HepG2 (cell line): ENCODE measurements at regions not wholly inside any gene's neighbourhood (a gene's known extent, or its start where the extent isn't known, plus 50 kb on each side); places are given as distances from the start of the nearest gene placed in this dataset.

Experiments
- ATAC-seq: fragments of 200-7000 bp; cut with Tn5 transposase; 3 replicates; pipeline ENCODE4 v1.9.1; 2020; ENCODE audit warnings: mild to moderate bottlenecking, moderate library complexity
- BruUV-seq: library from RNA; stranded (reverse); fragments of 400-500 nt; replicated peaks from 2 replicates; lab custom pipeline; 2021; lab: Mats Ljungman, UMichigan
- CTCF ChIA-PET: fragments of 300-600 bp; formaldehyde crosslinking; extraction: SDS; loops from one replicate; lab custom pipeline; 2021; ENCODE audit warnings: low total read pairs, inconsistent platforms, low intra/inter-chr PET ratio; lab: Yijun Ruan, JAX
- POLR2A ChIA-PET: fragments of 350-600 bp; sonication (Branson Sonifier 250); formaldehyde crosslinking; loops from one replicate; lab custom pipeline; 2020; ENCODE audit warnings: antibody characterized with exemption, inconsistent platforms; lab: Yijun Ruan, JAX
- DNase-seq: peaks from one replicate; pipeline ENCODE4 v3.0.0-alpha.2; 2015; ENCODE audit warnings: low spot score
- FAIRE-seq: peaks from 3 replicates; lab custom pipeline; 2011; peaks lifted over from hg19 to GRCh38; lab: Jason Lieb, UNC
- H2AFZ ChIP-seq: one replicate; pipeline ENCODE4 v1.6.1; 2011; ENCODE audit warnings: low read length, inconsistent platforms
- H3K27ac ChIP-seq: fragments of 300-600 bp; 3 replicates; pipeline ENCODE4 v1.8.0; 2011; ENCODE audit warnings: mixed run types, mild to moderate bottlenecking, mixed read lengths, low read length, inconsistent platforms; ENCODE audit not compliant: insufficient read depth; ENCODE audit errors: extremely low read length
- H3K27me3 ChIP-seq, 2 experiments: fragments of 200-600 bp in 1 of 2; 2 replicates in 1 of 2; 3 replicates in 1 of 2; pipeline versions ENCODE4 v1.6.0 to v1.8.0; 2011; ENCODE audit warnings: low read length in 2 of 2, mild to moderate bottlenecking in 2 of 2, moderate library complexity in 2 of 2, inconsistent platforms in 1 of 2; ENCODE audit not compliant: insufficient read depth in 2 of 2, control insufficient read depth in 1 of 2
- H3K36me3 ChIP-seq, 2 experiments: fragments of 200-600 bp in 1 of 2; replicated peaks in 1 of 2; 2 replicates in 1 of 2; 3 replicates in 1 of 2; pipeline versions ENCODE4 v1.5.1 to v1.8.0; 2011; ENCODE audit warnings: low read length in 2 of 2, inconsistent platforms in 1 of 2; ENCODE audit not compliant: insufficient read depth in 2 of 2, control insufficient read depth in 1 of 2
- H3K4me1 ChIP-seq: 2 replicates; pipeline ENCODE4 v1.5.1; 2012; ENCODE audit warnings: low read length, inconsistent platforms; ENCODE audit not compliant: insufficient read depth
- H3K4me2 ChIP-seq: 2 replicates; pipeline ENCODE4 v1.6.0; 2011; ENCODE audit warnings: low read depth, low read length, inconsistent platforms
- H3K4me3 ChIP-seq, 3 experiments: fragments of 200-600 bp in 1 of 3; sonication (generic), shearing (Covaris generic) in 1 of 3; replicated peaks in 1 of 3; 2 replicates each; pipeline ENCODE4 v1.5.1; 2011 to 2016; ENCODE audit warnings: low read length in 3 of 3, inconsistent platforms in 2 of 3, low read depth in 2 of 3, mild to moderate bottlenecking in 2 of 3, control low read depth in 1 of 3, mixed read lengths in 1 of 3; ENCODE audit not compliant: insufficient read depth in 1 of 3
- H3K79me2 ChIP-seq: one replicate; pipeline ENCODE4 v1.6.1; 2011; ENCODE audit warnings: low read length, inconsistent platforms; ENCODE audit not compliant: insufficient read depth
- H3K9ac ChIP-seq: 2 replicates; pipeline ENCODE4 v1.6.0; 2011; ENCODE audit warnings: mild to moderate bottlenecking, low read depth, low read length, inconsistent platforms; ENCODE audit not compliant: insufficient read depth
- H3K9me3 ChIP-seq: 2 replicates; pipeline ENCODE4 v1.5.1; 2012; ENCODE audit warnings: mild to moderate bottlenecking, low read length
- H4K20me1 ChIP-seq: 2 replicates; pipeline ENCODE4 v1.6.0; 2011; ENCODE audit warnings: inconsistent platforms, mild to moderate bottlenecking, low read length, moderate library complexity; ENCODE audit not compliant: insufficient read depth
- ERF ChIP-seq: IDR thresholded peaks from 2 replicates; pipeline ENCODE4 v1.6.1; 2018; ENCODE audit warnings: missing biosample characterization, missing genetic modification reagents
- KLF13 ChIP-seq: sonication (generic); formaldehyde crosslinking; IDR thresholded peaks from 2 replicates; pipeline ENCODE4 v1.4.0; 2020; ENCODE audit warnings: mild to moderate bottlenecking, missing genetic modification reagents
- MAF1 ChIP-seq: sonication (generic); formaldehyde crosslinking; IDR thresholded peaks from 2 replicates; pipeline ENCODE4 v1.5.0; 2020; ENCODE audit warnings: missing genetic modification reagents, borderline replicate concordance
- RFX5 ChIP-seq: IDR thresholded peaks from 2 replicates; pipeline ENCODE4 v1.6.1; 2011; ENCODE audit warnings: low read depth, low read length, improper control_type of control experiment
- RFXANK ChIP-seq: IDR thresholded peaks from 2 replicates; pipeline ENCODE4 v1.6.1; 2016
- SRY ChIP-seq: sonication (generic); formaldehyde crosslinking; IDR thresholded peaks from 2 replicates; pipeline ENCODE4 v1.8.0; 2022; ENCODE audit warnings: mild to moderate bottlenecking, missing genetic modification reagents
- TOPORS ChIP-seq: sonication (generic); formaldehyde crosslinking; IDR thresholded peaks from 2 replicates; pipeline ENCODE4 v1.8.0; 2023; ENCODE audit warnings: mild to moderate bottlenecking, missing genetic modification reagents
- ZNF556 ChIP-seq: sonication (generic); formaldehyde crosslinking; IDR thresholded peaks from 2 replicates; pipeline ENCODE4 v1.4.0; 2020; ENCODE audit warnings: mild to moderate bottlenecking, missing genetic modification reagents, borderline replicate concordance
- ZNF615 ChIP-seq: sonication (generic); formaldehyde crosslinking; IDR thresholded peaks from 2 replicates; pipeline ENCODE4 v1.5.0; 2020; ENCODE audit warnings: mild to moderate bottlenecking, missing genetic modification reagents, borderline replicate concordance
- ZNF850 ChIP-seq: sonication (generic); formaldehyde crosslinking; conservative IDR thresholded peaks from 2 replicates; pipeline ENCODE4 v1.9.0; 2021; ENCODE audit warnings: mild to moderate bottlenecking, missing genetic modification reagents
- WGBS: methylation state at CpG from one replicate; pipeline ENCODE4 v1.1.6; 2017; ENCODE audit warnings: low lambda C conversion rate; 5-methylcytosine and 5-hydroxymethylcytosine counted together
- in situ Hi-C: cut with HindIII; loops from 2 replicates; pipeline ENCODE4 v1.10.0; 2017; ENCODE audit warnings: low pct_unique_long_range_greater_than_20kb; ENCODE audit not compliant: extremely low pct_ligation_motif_present
- intact Hi-C: fragments of 100-400 bp; cut with micrococcal nuclease; formaldehyde crosslinking; loops from one replicate; pipeline ENCODE4 v1.10.0; 2022; ENCODE audit not compliant: unreplicated experiment
- TF ChIP-seq, protein P1 (sequence below): sonication (generic); formaldehyde crosslinking; IDR thresholded peaks from 2 replicates; pipeline ENCODE4 v1.4.0; 2020; ENCODE audit warnings: mild to moderate bottlenecking, missing genetic modification reagents
- TF ChIP-seq, protein P2 (sequence below): sonication (generic); formaldehyde crosslinking; IDR thresholded peaks from 2 replicates; pipeline ENCODE4 v1.5.0; 2020; ENCODE audit warnings: missing genetic modification reagents, mild to moderate bottlenecking, borderline replicate concordance
- TF ChIP-seq, protein P3 (sequence below): sonication (generic); formaldehyde crosslinking; IDR thresholded peaks from 2 replicates; pipeline ENCODE4 v1.8.1; 2023; ENCODE audit warnings: mild to moderate bottlenecking, missing genetic modification reagents
- TF ChIP-seq, protein P4 (sequence below): sonication (generic); formaldehyde crosslinking; IDR thresholded peaks from 2 replicates; pipeline ENCODE4 v1.5.1; 2020; ENCODE audit warnings: missing genetic modification reagents, mild to moderate bottlenecking, borderline replicate concordance

DNA sequence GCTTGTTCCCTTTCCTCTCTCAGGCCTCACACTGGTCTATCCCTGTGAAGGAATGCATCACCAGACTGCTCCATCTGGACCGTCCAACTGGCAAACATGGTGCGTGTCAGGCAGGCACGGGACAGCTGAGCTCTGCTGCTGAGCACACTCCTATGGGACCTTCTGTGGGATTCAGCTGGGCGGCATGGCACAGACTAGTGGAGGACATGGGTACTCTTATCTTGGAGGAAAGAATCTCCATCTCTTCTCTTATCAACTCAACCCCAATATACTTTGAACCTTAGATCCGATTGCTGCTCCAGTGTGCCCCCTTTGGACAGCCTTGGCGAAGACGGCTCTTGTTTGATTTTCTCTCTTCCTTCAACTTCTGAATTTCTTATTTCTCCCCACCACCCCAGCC, 593.6 kb downstream of the ETS1 start:
- no peak overlapping the region for H2AFZ ChIP-seq
- intact Hi-C loops (no loop called here), in situ Hi-C loops (no loop called here)
- peaks cover 52% of the 10 kb centered on the region for H3K9me3 ChIP-seq
- H3K9ac ChIP-seq = no peak overlapping the region
- no TSS peak for BruUV-seq
- POLR2A ChIA-PET = no interaction called here
- H3K4me2 ChIP-seq = no peak overlapping the region
- no peak for FAIRE-seq
- H3K27ac ChIP-seq = no peak overlapping the region
- no peaks in the 10 kb centered on the region for H3K36me3 ChIP-seq
- CTCF ChIA-PET = no interaction called here
- H3K27me3 ChIP-seq = no peaks in the 10 kb centered on the region
- no peak for DNase-seq
- H3K4me1 ChIP-seq = no peaks in the 10 kb centered on the region
- no peak for ATAC-seq
- no peaks in the 10 kb centered on the region for H4K20me1 ChIP-seq
- WGBS = 2% methylated on average over 3 of the region's 7 CpGs
- no peaks in the 10 kb centered on the region for H3K79me2 ChIP-seq
- H3K4me3 ChIP-seq = no peak overlapping the region
- TF ChIP-seq TOPORS (CRISPR knock-in tag) (no peak), KLF13 (CRISPR knock-in tag) (no peak), RFX5 (no peak), ERF (CRISPR knock-in tag) (no peak), ZNF850 (no peak), ZNF556 (CRISPR knock-in tag) (no peak), MAF1 (CRISPR knock-in tag) (no peak), RFXANK (CRISPR knock-in tag) (no peak), ZNF615 (CRISPR knock-in tag) (no peak), SRY (CRISPR knock-in tag) (no peak)
- TF ChIP-seq, protein P1, sequence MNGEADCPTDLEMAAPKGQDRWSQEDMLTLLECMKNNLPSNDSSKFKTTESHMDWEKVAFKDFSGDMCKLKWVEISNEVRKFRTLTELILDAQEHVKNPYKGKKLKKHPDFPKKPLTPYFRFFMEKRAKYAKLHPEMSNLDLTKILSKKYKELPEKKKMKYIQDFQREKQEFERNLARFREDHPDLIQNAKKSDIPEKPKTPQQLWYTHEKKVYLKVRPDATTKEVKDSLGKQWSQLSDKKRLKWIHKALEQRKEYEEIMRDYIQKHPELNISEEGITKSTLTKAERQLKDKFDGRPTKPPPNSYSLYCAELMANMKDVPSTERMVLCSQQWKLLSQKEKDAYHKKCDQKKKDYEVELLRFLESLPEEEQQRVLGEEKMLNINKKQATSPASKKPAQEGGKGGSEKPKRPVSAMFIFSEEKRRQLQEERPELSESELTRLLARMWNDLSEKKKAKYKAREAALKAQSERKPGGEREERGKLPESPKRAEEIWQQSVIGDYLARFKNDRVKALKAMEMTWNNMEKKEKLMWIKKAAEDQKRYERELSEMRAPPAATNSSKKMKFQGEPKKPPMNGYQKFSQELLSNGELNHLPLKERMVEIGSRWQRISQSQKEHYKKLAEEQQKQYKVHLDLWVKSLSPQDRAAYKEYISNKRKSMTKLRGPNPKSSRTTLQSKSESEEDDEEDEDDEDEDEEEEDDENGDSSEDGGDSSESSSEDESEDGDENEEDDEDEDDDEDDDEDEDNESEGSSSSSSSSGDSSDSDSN (CRISPR knock-in tag) = no peak
- TF ChIP-seq, protein P2, sequence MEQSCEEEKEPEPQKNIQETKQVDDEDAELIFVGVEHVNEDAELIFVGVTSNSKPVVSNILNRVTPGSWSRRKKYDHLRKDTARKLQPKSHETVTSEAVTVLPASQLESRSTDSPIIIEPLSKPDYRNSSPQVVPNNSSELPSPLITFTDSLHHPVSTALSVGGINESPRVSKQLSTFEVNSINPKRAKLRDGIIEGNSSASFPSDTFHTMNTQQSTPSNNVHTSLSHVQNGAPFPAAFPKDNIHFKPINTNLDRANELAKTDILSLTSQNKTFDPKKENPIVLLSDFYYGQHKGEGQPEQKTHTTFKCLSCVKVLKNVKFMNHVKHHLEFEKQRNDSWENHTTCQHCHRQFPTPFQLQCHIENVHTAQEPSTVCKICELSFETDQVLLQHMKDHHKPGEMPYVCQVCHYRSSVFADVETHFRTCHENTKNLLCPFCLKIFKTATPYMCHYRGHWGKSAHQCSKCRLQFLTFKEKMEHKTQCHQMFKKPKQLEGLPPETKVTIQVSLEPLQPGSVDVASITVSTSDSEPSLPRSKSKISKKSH (CRISPR knock-in tag) = no peak
- TF ChIP-seq, protein P3, sequence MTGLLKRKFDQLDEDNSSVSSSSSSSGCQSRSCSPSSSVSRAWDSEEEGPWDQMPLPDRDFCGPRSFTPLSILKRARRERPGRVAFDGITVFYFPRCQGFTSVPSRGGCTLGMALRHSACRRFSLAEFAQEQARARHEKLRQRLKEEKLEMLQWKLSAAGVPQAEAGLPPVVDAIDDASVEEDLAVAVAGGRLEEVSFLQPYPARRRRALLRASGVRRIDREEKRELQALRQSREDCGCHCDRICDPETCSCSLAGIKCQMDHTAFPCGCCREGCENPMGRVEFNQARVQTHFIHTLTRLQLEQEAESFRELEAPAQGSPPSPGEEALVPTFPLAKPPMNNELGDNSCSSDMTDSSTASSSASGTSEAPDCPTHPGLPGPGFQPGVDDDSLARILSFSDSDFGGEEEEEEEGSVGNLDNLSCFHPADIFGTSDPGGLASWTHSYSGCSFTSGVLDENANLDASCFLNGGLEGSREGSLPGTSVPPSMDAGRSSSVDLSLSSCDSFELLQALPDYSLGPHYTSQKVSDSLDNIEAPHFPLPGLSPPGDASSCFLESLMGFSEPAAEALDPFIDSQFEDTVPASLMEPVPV (CRISPR knock-in tag) = no peak
- TF ChIP-seq, protein P4, sequence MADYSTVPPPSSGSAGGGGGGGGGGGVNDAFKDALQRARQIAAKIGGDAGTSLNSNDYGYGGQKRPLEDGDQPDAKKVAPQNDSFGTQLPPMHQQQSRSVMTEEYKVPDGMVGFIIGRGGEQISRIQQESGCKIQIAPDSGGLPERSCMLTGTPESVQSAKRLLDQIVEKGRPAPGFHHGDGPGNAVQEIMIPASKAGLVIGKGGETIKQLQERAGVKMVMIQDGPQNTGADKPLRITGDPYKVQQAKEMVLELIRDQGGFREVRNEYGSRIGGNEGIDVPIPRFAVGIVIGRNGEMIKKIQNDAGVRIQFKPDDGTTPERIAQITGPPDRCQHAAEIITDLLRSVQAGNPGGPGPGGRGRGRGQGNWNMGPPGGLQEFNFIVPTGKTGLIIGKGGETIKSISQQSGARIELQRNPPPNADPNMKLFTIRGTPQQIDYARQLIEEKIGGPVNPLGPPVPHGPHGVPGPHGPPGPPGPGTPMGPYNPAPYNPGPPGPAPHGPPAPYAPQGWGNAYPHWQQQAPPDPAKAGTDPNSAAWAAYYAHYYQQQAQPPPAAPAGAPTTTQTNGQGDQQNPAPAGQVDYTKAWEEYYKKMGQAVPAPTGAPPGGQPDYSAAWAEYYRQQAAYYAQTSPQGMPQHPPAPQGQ = no peak
